NCI-H2029 treated with DMSO at 0.1 percent for 48 hours (cell line): ENCODE measurements at regions not wholly inside any gene's neighbourhood (a gene's known extent, or its start where the extent isn't known, plus 50 kb on each side); places are given as distances from the start of the nearest gene placed in this dataset.

Experiments
- DNase-seq: peaks from one replicate; lab custom pipeline; 2025; lab: John Stamatoyannopoulos, UW

- DNase-seq = no peak
Measured at GRCh38 chr7:116145245-116145852, 65.0 kb upstream of the TES start.

GRCh38 chr7:116148108-116148507 is 62.2 kb upstream of the TES start:
- DNase-seq = no peak

DNA sequence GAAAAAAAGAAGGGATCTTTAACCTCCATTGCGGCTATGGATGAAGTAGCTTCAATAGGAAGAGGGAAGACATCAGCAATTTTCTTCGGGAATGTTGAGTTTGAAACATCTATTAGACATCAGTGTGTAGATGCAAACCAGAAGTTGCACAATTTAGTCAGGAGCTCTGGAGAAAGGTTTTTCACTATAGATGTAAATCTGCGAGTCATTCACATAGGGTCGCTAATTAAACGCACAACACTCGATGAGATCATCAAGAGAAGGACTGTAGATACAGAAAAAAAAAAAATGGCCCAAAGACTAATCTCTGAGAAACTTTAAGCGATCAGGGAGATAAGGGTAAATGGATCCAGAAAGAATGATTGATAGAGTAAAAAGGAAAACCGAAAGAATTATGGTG is 61.7 kb upstream of the TES start:
- no peak for DNase-seq

GRCh38 chr7:116150588-116150987 is 59.8 kb upstream of the TES start:
- no peak for DNase-seq

GRCh38 chr7:116152276-116152675 is 58.1 kb upstream of the TES start:
- no peak for DNase-seq

GRCh38 chr7:116153050-116153449 is 57.3 kb upstream of the TES start:
- DNase-seq = no peak

DNA sequence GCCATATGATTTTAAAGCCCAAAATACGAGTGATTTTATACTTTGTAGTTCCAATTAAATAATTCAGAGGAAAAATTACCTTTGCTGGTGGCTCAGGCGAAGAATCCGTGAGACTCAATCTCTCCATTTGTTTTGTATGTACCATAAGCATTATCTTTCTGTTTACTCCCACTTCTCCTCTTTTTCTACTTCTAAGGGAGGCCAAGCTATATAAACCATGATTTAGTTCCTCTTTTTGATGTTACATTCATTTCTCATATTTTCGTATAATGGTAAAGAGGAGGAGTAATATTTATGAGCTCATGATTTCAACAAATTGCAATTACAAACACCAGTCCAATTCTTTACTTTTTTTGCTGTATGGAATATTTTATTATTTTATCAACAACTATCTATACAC is 50.6 kb upstream of the TES start:
- no peak for DNase-seq
